HepG2 (cell line): ENCODE measurements at regions not wholly inside any gene's neighbourhood (a gene's known extent, or its start where the extent isn't known, plus 50 kb on each side); places are given as distances from the start of the nearest gene placed in this dataset.

ENCODE experiments used
- CCAR2 ChIP-seq: fragments of 200-400 bp; formaldehyde crosslinking; optimal IDR thresholded peaks from 2 replicates; pipeline ENCODE3; 2018; ENCODE audit warnings: low read depth, mild to moderate bottlenecking, low read length, moderate library complexity
- HES4 ChIP-seq: sonication (generic); formaldehyde crosslinking; IDR thresholded peaks from 2 replicates; pipeline ENCODE4 v1.9.0; 2021; ENCODE audit warnings: mild to moderate bottlenecking, missing genetic modification reagents, borderline replicate concordance
- HNRNPH1 ChIP-seq: fragments of 200-400 bp; formaldehyde crosslinking; optimal IDR thresholded peaks from 2 replicates; pipeline ENCODE3; 2017; ENCODE audit warnings: mild to moderate bottlenecking, low read depth, low read length
- MAFG ChIP-seq: sonication (generic); formaldehyde crosslinking; IDR thresholded peaks from 2 replicates; pipeline ENCODE4 v1.5.1; 2020; ENCODE audit warnings: mild to moderate bottlenecking, missing genetic modification reagents
- NFYB ChIP-seq: sonication (generic); formaldehyde crosslinking; IDR thresholded peaks from 2 replicates; pipeline ENCODE4 v1.4.0; 2020; ENCODE audit warnings: missing genetic modification reagents
- POLR2G ChIP-seq: fragments of 200-400 bp; formaldehyde crosslinking; IDR thresholded peaks from 2 replicates; pipeline ENCODE4 v1.6.1; 2018; ENCODE audit warnings: mild to moderate bottlenecking, low read depth, low read length, moderate library complexity
- RCOR2 ChIP-seq: IDR thresholded peaks from 2 replicates; pipeline ENCODE4 v1.6.1; 2016; ENCODE audit warnings: missing biosample characterization, missing genetic modification reagents
- TAF1 ChIP-seq: sonication (generic); formaldehyde crosslinking; IDR thresholded peaks from 2 replicates; pipeline ENCODE4 v1.4.0; 2020; ENCODE audit warnings: missing genetic modification reagents
- TMF1 ChIP-seq: sonication (generic); formaldehyde crosslinking; IDR thresholded peaks from 2 replicates; pipeline ENCODE4 v1.8.1; 2022; ENCODE audit warnings: low read depth, missing genetic modification reagents
- ZBTB7B ChIP-seq: sonication (generic); formaldehyde crosslinking; IDR thresholded peaks from 2 replicates; pipeline ENCODE4 v1.4.0; 2020; ENCODE audit warnings: missing genetic modification reagents
- ZMYM2 ChIP-seq: sonication (generic); formaldehyde crosslinking; IDR thresholded peaks from 2 replicates; pipeline ENCODE4 v1.8.0; 2022; ENCODE audit warnings: mild to moderate bottlenecking, missing genetic modification reagents
- ZNF251 ChIP-seq: sonication (generic); formaldehyde crosslinking; IDR thresholded peaks from 2 replicates; pipeline ENCODE4 v1.9.0; 2021; ENCODE audit warnings: mild to moderate bottlenecking, missing genetic modification reagents
- ZNF253 ChIP-seq: sonication (generic); formaldehyde crosslinking; IDR thresholded peaks from 2 replicates; pipeline ENCODE4 v1.8.0; 2022; ENCODE audit warnings: mild to moderate bottlenecking, missing genetic modification reagents, borderline replicate concordance
- ZNF562 ChIP-seq: sonication (generic); formaldehyde crosslinking; IDR thresholded peaks from 2 replicates; pipeline ENCODE4 v1.8.0; 2022; ENCODE audit warnings: missing genetic modification reagents, borderline replicate concordance
- ZNF678 ChIP-seq: sonication (generic); formaldehyde crosslinking; IDR thresholded peaks from 2 replicates; pipeline ENCODE4 v1.4.0; 2020; ENCODE audit warnings: mild to moderate bottlenecking, missing genetic modification reagents
- ZNF775 ChIP-seq: sonication (generic); formaldehyde crosslinking; IDR thresholded peaks from 2 replicates; pipeline ENCODE4 v1.4.0; 2020; ENCODE audit warnings: missing genetic modification reagents, mild to moderate bottlenecking, moderate library complexity, borderline replicate concordance
- ZSCAN9 ChIP-seq: IDR thresholded peaks from 2 replicates; pipeline ENCODE4 v1.6.1; 2016; ENCODE audit warnings: borderline replicate concordance
- TF ChIP-seq, protein P1 (sequence below): sonication (generic); formaldehyde crosslinking; IDR thresholded peaks from 2 replicates; pipeline ENCODE4 v1.5.0; 2020; ENCODE audit warnings: mild to moderate bottlenecking, missing genetic modification reagents, moderate library complexity
- TF ChIP-seq, protein P2 (sequence below): sonication (generic); formaldehyde crosslinking; IDR thresholded peaks from 2 replicates; pipeline ENCODE4 v1.5.1; 2020; ENCODE audit warnings: missing genetic modification reagents, mild to moderate bottlenecking, borderline replicate concordance
- TF ChIP-seq, protein P3 (sequence below): sonication (generic); formaldehyde crosslinking; IDR thresholded peaks from 2 replicates; pipeline ENCODE4 v1.5.0; 2020; ENCODE audit warnings: missing genetic modification reagents
- TF ChIP-seq, protein P4 (sequence below): sonication (generic); formaldehyde crosslinking; IDR thresholded peaks from 2 replicates; pipeline ENCODE4 v1.4.0; 2020; ENCODE audit warnings: low read depth, missing genetic modification reagents
- TF ChIP-seq, protein P5 (sequence below): sonication (generic); formaldehyde crosslinking; IDR thresholded peaks from 2 replicates; pipeline ENCODE4 v1.5.0; 2020; ENCODE audit warnings: mild to moderate bottlenecking, low read depth, missing genetic modification reagents, borderline replicate concordance

DNA sequence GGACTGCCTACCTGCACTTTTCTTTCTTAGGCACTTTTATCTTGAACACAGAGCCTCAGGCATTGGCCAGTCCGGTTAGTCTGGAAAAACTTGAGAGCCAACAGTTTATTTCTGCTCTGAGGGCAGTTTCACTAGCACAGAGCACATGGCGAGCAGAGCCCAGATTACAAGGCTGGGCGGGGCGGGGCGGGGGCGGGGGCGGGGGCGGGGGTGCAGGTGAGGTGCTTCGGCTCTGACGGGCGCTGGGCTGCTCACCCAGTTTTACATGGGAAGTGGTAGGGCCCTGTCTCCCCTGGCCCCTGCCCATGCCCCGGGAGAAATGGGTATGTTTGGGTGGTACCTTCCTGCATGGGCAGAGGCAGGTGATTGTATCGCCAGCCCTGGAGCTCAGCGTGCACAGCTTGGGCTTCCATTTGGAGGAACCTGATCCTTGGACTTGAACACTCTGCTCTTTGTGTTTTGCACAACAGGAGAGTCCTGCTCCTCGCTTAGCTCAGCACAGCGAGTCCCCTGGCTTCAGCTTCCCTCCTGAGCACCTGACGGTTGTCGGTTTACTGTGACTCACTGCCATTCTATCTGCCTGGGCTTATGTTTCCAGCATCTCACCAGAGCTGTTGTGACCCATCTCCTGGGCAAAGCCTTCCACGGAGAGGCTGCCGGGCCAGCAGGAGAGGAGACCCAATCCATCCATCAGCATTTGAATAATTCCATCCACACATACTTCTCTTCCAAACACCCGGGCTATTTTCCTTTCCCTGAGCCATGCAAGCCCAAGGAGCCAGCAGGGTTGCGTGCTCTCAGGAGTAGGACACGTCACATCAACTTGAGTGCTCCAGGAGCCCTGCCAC, 108.5 kb downstream of the ARF6 start (continued):
- TF ChIP-seq, protein P1, sequence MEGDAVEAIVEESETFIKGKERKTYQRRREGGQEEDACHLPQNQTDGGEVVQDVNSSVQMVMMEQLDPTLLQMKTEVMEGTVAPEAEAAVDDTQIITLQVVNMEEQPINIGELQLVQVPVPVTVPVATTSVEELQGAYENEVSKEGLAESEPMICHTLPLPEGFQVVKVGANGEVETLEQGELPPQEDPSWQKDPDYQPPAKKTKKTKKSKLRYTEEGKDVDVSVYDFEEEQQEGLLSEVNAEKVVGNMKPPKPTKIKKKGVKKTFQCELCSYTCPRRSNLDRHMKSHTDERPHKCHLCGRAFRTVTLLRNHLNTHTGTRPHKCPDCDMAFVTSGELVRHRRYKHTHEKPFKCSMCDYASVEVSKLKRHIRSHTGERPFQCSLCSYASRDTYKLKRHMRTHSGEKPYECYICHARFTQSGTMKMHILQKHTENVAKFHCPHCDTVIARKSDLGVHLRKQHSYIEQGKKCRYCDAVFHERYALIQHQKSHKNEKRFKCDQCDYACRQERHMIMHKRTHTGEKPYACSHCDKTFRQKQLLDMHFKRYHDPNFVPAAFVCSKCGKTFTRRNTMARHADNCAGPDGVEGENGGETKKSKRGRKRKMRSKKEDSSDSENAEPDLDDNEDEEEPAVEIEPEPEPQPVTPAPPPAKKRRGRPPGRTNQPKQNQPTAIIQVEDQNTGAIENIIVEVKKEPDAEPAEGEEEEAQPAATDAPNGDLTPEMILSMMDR (CRISPR knock-in tag), result no peak
- TF ChIP-seq, protein P2, sequence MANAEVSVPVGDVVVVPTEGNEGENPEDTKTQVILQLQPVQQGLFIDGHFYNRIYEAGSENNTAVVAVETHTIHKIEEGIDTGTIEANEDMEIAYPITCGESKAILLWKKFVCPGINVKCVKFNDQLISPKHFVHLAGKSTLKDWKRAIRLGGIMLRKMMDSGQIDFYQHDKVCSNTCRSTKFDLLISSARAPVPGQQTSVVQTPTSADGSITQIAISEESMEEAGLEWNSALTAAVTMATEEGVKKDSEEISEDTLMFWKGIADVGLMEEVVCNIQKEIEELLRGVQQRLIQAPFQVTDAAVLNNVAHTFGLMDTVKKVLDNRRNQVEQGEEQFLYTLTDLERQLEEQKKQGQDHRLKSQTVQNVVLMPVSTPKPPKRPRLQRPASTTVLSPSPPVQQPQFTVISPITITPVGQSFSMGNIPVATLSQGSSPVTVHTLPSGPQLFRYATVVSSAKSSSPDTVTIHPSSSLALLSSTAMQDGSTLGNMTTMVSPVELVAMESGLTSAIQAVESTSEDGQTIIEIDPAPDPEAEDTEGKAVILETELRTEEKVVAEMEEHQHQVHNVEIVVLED (CRISPR knock-in tag), result no peak
- TF ChIP-seq ZMYM2 (CRISPR knock-in tag) (0 out of 2 replicates have a peak, but pooled peaks have one; percentile 31), TMF1 (CRISPR knock-in tag) (no peak), RCOR2 (no peak), HES4 (CRISPR knock-in tag) (no peak), CCAR2 (no peak), ZSCAN9 (no peak), ZNF251 (CRISPR knock-in tag) (no peak), TAF1 (CRISPR knock-in tag) (peak; percentile 71; the same call in 1 of the 2 replicates), ZNF775 (CRISPR knock-in tag) (peak; percentile 55; the same call in 1 of the 2 replicates), ZBTB7B (CRISPR knock-in tag) (no peak), ZNF562 (CRISPR knock-in tag) (no peak), POLR2G (peak; percentile 83), MAFG (no peak), NFYB (no peak), ZNF678 (CRISPR knock-in tag) (0 out of 2 replicates have a peak, but pooled peaks have one; percentile 31), ZNF253 (no peak), HNRNPH1 (no peak)
- TF ChIP-seq, protein P3, sequence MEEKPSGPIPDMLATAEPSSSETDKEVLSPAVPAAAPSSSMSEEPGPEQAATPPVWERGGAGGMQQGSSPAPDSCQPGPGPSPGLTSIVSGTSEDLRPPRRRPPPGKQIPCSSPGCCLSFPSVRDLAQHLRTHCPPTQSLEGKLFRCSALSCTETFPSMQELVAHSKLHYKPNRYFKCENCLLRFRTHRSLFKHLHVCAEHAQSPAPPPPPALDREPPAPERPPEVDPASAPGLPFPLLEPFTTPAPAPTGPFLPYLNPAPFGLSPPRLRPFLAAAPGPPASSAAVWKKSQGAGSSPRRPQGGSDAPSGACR (CRISPR knock-in tag), result peak; percentile 49; the same call in 1 of the 2 replicates
- TF ChIP-seq, protein P4, sequence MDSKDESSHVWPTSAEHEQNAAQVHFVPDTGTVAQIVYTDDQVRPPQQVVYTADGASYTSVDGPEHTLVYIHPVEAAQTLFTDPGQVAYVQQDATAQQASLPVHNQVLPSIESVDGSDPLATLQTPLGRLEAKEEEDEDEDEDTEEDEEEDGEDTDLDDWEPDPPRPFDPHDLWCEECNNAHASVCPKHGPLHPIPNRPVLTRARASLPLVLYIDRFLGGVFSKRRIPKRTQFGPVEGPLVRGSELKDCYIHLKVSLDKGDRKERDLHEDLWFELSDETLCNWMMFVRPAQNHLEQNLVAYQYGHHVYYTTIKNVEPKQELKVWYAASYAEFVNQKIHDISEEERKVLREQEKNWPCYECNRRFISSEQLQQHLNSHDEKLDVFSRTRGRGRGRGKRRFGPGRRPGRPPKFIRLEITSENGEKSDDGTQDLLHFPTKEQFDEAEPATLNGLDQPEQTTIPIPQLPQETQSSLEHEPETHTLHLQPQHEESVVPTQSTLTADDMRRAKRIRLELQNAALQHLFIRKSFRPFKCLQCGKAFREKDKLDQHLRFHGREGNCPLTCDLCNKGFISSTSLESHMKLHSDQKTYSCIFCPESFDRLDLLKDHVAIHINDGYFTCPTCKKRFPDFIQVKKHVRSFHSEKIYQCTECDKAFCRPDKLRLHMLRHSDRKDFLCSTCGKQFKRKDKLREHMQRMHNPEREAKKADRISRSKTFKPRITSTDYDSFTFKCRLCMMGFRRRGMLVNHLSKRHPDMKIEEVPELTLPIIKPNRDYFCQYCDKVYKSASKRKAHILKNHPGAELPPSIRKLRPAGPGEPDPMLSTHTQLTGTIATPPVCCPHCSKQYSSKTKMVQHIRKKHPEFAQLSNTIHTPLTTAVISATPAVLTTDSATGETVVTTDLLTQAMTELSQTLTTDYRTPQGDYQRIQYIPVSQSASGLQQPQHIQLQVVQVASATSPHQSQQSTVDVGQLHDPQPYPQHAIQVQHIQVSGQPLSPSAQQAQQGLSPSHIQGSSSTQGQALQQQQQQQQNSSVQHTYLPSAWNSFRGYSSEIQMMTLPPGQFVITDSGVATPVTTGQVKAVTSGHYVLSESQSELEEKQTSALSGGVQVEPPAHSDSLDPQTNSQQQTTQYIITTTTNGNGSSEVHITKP (CRISPR knock-in tag), result peak; percentile 82
- TF ChIP-seq, protein P5, sequence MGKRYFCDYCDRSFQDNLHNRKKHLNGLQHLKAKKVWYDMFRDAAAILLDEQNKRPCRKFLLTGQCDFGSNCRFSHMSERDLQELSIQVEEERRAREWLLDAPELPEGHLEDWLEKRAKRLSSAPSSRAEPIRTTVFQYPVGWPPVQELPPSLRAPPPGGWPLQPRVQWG (CRISPR knock-in tag), result no peak
